Endothelial cell of umbilical vein (primary cell): ENCODE measurements at regions not wholly inside any gene's neighbourhood (a gene's known extent, or its start where the extent isn't known, plus 50 kb on each side); places are given as distances from the start of the nearest gene placed in this dataset.

Source experiments
- BruUV-seq: library from RNA; stranded (reverse); fragments of 400-500 nt; replicated peaks from 2 replicates; lab custom pipeline; 2021; lab: Mats Ljungman, UMichigan
- CTCF ChIA-PET: fragments of 300-600, 350-600 bp; sonication (Branson Sonifier 250); formaldehyde crosslinking; loops from one replicate; lab custom pipeline; 2021; ENCODE audit warnings: antibody characterized with exemption, inconsistent platforms; lab: Charles Lee
- POLR2A ChIA-PET: fragments of 300-600, 350-600 bp; sonication (Branson Sonifier 250); formaldehyde crosslinking; loops from one replicate; lab custom pipeline; 2021; ENCODE audit warnings: antibody characterized with exemption, inconsistent platforms; lab: Charles Lee
- DNase-seq: peaks from one replicate; pipeline ENCODE4 v3.0.0-alpha.2; 2011; ENCODE audit warnings: low read depth, low spot score
- FAIRE-seq: peaks from 2 replicates; lab custom pipeline; 2011; peaks lifted over from hg19 to GRCh38; lab: Jason Lieb, UNC
- H2AFZ ChIP-seq: 2 replicates; pipeline ENCODE4 v1.6.0; 2012; ENCODE audit warnings: low read depth, low read length, control low read depth, inconsistent platforms
- H3K27ac ChIP-seq: 2 replicates; pipeline ENCODE4 v1.5.1; 2011; ENCODE audit warnings: low read depth, mild to moderate bottlenecking, control low read depth, low read length, moderate library complexity; ENCODE audit not compliant: insufficient read depth
- H3K27me3 ChIP-seq, 2 experiments: 2 replicates each; pipeline versions ENCODE4 v1.6.0 to v1.6.1; 2011; ENCODE audit warnings: low read length in 2 of 2, mixed read lengths in 1 of 2; ENCODE audit not compliant: control insufficient read depth in 2 of 2, insufficient read depth in 2 of 2
- H3K36me3 ChIP-seq, 2 experiments: 2 replicates in 1 of 2; 3 replicates in 1 of 2; pipeline ENCODE4 v1.5.1; 2011; ENCODE audit warnings: low read length in 2 of 2, mild to moderate bottlenecking in 1 of 2, moderate library complexity in 1 of 2; ENCODE audit not compliant: control insufficient read depth in 2 of 2, insufficient read depth in 2 of 2; ENCODE audit errors: extremely low read depth in 1 of 2
- H3K4me1 ChIP-seq: 3 replicates; pipeline ENCODE4 v1.5.1; 2011; ENCODE audit warnings: mild to moderate bottlenecking, low read length; ENCODE audit not compliant: control insufficient read depth, insufficient read depth; ENCODE audit errors: extremely low read depth
- H3K4me2 ChIP-seq: 2 replicates; pipeline ENCODE4 v1.6.1; 2011; ENCODE audit warnings: low read length, control low read depth, mixed read lengths; ENCODE audit not compliant: insufficient read depth
- H3K4me3 ChIP-seq, 3 experiments: fragments of 200-600 bp in 1 of 3; sonication (generic), shearing (Covaris generic) in 1 of 3; replicated peaks in 1 of 3; 2 replicates each; pipeline ENCODE4 v1.5.1; 2011 to 2016; ENCODE audit warnings: control low read depth in 3 of 3, low read length in 3 of 3, mild to moderate bottlenecking in 2 of 3, inconsistent platforms in 1 of 3, low read depth in 1 of 3, moderate library complexity in 1 of 3; ENCODE audit not compliant: insufficient read depth in 1 of 3
- H3K79me2 ChIP-seq: 2 replicates; pipeline ENCODE4 v1.6.0; 2012; ENCODE audit warnings: low read length, inconsistent platforms; ENCODE audit not compliant: control insufficient read depth, insufficient read depth
- H3K9ac ChIP-seq: replicated peaks from 2 replicates; pipeline ENCODE3; 2011; ENCODE audit warnings: low read length, control low read depth; ENCODE audit not compliant: insufficient read depth; ENCODE audit errors: extremely low read depth
- H3K9me1 ChIP-seq: replicated peaks from 3 replicates; pipeline ENCODE4 v1.6.0; 2011; ENCODE audit warnings: mild to moderate bottlenecking, low read length; ENCODE audit not compliant: control insufficient read depth, insufficient read depth; ENCODE audit errors: extremely low read depth
- H3K9me3 ChIP-seq: replicated peaks from 2 replicates; pipeline ENCODE4 v1.5.1; 2012; ENCODE audit warnings: low read length, inconsistent platforms; ENCODE audit not compliant: control insufficient read depth, insufficient read depth
- H4K20me1 ChIP-seq: replicated peaks from 2 replicates; pipeline ENCODE3; 2011; ENCODE audit warnings: mild to moderate bottlenecking, low read length; ENCODE audit not compliant: control insufficient read depth, insufficient read depth; ENCODE audit errors: extremely low read depth
- EZH2 ChIP-seq: IDR thresholded peaks from 2 replicates; pipeline ENCODE4 v1.6.1; 2012; ENCODE audit warnings: borderline replicate concordance, low read depth, mild to moderate bottlenecking, moderate library complexity, low read length, inconsistent platforms; ENCODE audit not compliant: severe bottlenecking
- FOS ChIP-seq: IDR thresholded peaks from 2 replicates; pipeline ENCODE4 v1.6.1; 2011; ENCODE audit warnings: mild to moderate bottlenecking, low read length, moderate library complexity, borderline replicate concordance; ENCODE audit not compliant: insufficient read depth
- GATA2 ChIP-seq: IDR thresholded peaks from 2 replicates; pipeline ENCODE4 v1.7.0; 2011; ENCODE audit warnings: low read depth, mild to moderate bottlenecking, moderate library complexity, mixed read lengths, low read length; ENCODE audit not compliant: insufficient read length, insufficient read depth
- JUN ChIP-seq: IDR thresholded peaks from 2 replicates; pipeline ENCODE4 v1.6.1; 2011; ENCODE audit warnings: borderline replicate concordance, low read depth; ENCODE audit not compliant: insufficient read length, insufficient read depth
- MYC ChIP-seq: IDR thresholded peaks from one replicate; pipeline ENCODE4 v1.6.1; 2011; ENCODE audit warnings: mild to moderate bottlenecking, low read depth, low read length
- POLR2A ChIP-seq: IDR thresholded peaks from 2 replicates; pipeline ENCODE4 v1.6.1; 2012; ENCODE audit warnings: low read depth, mild to moderate bottlenecking, control low read depth, low read length
- POLR2AphosphoS5 ChIP-seq: IDR thresholded peaks from 2 replicates; pipeline ENCODE4 v1.6.1; 2012; ENCODE audit warnings: low read depth, mild to moderate bottlenecking, control low read depth, low read length, moderate library complexity; ENCODE audit not compliant: insufficient read depth
- dilution Hi-C: fragments of 300-500 bp; cut with MboI; formaldehyde crosslinking; loops from one replicate; pipeline ENCODE4 v1.15.0; 2019; ENCODE audit warnings: low sequenced_read_pairs; ENCODE audit not compliant: extremely low pct_ligation_motif_present
- intact Hi-C: fragments of 100-400 bp; cut with micrococcal nuclease; formaldehyde crosslinking; loops from one replicate; pipeline ENCODE4 v1.10.0; 2022
- TF ChIP-seq, protein P1 (sequence below): IDR thresholded peaks from 2 replicates; pipeline ENCODE4 v1.6.1; 2011; ENCODE audit not compliant: insufficient read depth, insufficient read length
- TF ChIP-seq, protein P2 (sequence below), 2 donors: IDR thresholded peaks; 1 replicate in 1 of 2; 2 replicates in 1 of 2; pipeline ENCODE4 v1.5.1; 2011; ENCODE audit warnings: low read length in 2 of 2, mild to moderate bottlenecking in 2 of 2, moderate library complexity in 2 of 2, control low read depth in 1 of 2, inconsistent platforms in 1 of 2, low read depth in 1 of 2; ENCODE audit not compliant: insufficient read depth in 1 of 2; ENCODE audit errors: extremely low read depth in 1 of 2

DNA sequence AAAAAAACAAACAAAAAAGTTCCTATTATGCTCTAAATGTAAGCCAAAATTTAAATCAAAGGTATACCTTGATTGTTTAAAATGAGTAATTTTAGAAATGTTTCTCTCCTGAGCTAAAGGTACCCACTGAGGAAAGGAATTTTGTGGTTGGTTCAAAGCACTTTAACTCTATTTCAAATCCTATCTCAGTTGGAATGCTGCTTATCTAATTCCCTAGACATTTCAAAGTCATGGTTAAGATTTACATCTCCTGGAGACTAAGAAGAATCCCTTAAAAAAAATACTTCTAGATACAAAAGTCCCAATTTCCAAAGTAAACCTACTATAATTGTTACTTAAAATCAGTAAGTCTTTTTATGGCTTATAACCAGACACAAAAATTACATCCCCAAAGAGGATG lies 830.7 kb downstream of the GRID1 start:
- Histone ChIP-seq H3K27me3 (no peaks in the 10 kb centered on the region), H3K9me3 (no peaks in the 10 kb centered on the region), H3K4me2 (no peak overlapping the region), H3K4me3 (no peak overlapping the region), H4K20me1 (no peaks in the 10 kb centered on the region), H3K79me2 (no peaks in the 10 kb centered on the region), H2AFZ (no peak overlapping the region), H3K4me1 (no peaks in the 10 kb centered on the region), H3K27ac (no peak overlapping the region), H3K36me3 (no peaks in the 10 kb centered on the region), H3K9me1 (no peaks in the 10 kb centered on the region), H3K9ac (no peak overlapping the region)
- intact Hi-C loops (no loop called here), dilution Hi-C loops (no loop called here)
- CTCF ChIA-PET = no interaction called here
- TF ChIP-seq JUN (no peak), GATA2 (no peak), MYC (no peak), POLR2AphosphoS5 (no peak), EZH2 (no peak), FOS (no peak), POLR2A (no peak)
- TF ChIP-seq, protein P1, sequence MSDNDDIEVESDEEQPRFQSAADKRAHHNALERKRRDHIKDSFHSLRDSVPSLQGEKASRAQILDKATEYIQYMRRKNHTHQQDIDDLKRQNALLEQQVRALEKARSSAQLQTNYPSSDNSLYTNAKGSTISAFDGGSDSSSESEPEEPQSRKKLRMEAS = no peak
- TF ChIP-seq, protein P2, sequence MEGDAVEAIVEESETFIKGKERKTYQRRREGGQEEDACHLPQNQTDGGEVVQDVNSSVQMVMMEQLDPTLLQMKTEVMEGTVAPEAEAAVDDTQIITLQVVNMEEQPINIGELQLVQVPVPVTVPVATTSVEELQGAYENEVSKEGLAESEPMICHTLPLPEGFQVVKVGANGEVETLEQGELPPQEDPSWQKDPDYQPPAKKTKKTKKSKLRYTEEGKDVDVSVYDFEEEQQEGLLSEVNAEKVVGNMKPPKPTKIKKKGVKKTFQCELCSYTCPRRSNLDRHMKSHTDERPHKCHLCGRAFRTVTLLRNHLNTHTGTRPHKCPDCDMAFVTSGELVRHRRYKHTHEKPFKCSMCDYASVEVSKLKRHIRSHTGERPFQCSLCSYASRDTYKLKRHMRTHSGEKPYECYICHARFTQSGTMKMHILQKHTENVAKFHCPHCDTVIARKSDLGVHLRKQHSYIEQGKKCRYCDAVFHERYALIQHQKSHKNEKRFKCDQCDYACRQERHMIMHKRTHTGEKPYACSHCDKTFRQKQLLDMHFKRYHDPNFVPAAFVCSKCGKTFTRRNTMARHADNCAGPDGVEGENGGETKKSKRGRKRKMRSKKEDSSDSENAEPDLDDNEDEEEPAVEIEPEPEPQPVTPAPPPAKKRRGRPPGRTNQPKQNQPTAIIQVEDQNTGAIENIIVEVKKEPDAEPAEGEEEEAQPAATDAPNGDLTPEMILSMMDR (IDR thresholded peaks at IDR 0.05; ENCODE audit: extremely low read depth in 1 of 2, insufficient read depth in 1 of 2, low read depth in 1 of 2, low read length in 2 of 2) = no peak
- no TSS peak for BruUV-seq
- DNase-seq (no peak), FAIRE-seq (no peak)
- POLR2A ChIA-PET = no interaction called here
